ENCODE measurements at regions not wholly inside any gene's neighbourhood (a gene's known extent, or its start where the extent isn't known, plus 50 kb on each side); places are given as distances from the start of the nearest gene placed in this dataset.

- Mint-ChIP-seq H3K36me3 (no peaks in the 10 kb centered on the region), H3K9me3 (peaks cover 0 to 5% (median 0%) of the 10 kb centered on the region in 5 donors), H3K27me3 (no peaks in the 10 kb centered on the region), H3K4me1 (no peaks in the 10 kb centered on the region), H3K4me3 (no peak overlapping the region), H3K27ac (no peak overlapping the region)
- Histone ChIP-seq H3K4me1 (ENCODE audit: insufficient read depth, low read length) (no peaks in the 10 kb centered on the region), H3K4me3 (ENCODE audit: low read length) (no peak overlapping the region), H3K9me3 (ENCODE audit: low read length) (no peaks in the 10 kb centered on the region), H3K27ac (ENCODE audit: low read depth, low read length) (no peak overlapping the region), H3K27me3 (ENCODE audit: insufficient read depth, low read length, poor library complexity, severe bottlenecking) (no peaks in the 10 kb centered on the region), H3K36me3 (ENCODE audit: insufficient read depth, low read length) (no peaks in the 10 kb centered on the region)
- ChIA-PET CTCF (no interaction called here), POLR2A (no interaction called here)
- no peak for DNase-seq
These were observed 190.3 kb upstream of the PCSK2 start for GRCh38 chr20:17036541-17036940.

DNA sequence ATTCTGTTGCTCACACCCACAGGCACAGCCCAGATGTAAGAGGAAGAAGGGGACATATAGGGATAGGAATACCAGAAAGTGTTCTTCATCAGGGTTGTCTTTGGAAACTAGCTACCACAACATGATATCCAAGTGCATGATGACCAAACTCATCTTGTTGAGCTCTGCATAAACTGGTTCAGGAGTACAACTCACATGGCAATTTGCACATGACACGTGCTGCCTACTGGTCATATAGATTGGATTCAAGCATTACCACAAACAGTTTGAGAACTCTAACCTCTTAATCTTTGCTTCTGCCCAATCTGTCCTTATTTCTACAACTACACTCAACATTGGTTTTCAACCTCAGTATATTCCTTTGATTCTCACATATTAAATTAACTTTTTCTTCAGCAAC is 184.7 kb upstream of the PCSK2 start:
- Mint-ChIP-seq H3K4me3 (no peak overlapping the region), H3K36me3 (no peaks in the 10 kb centered on the region), H3K27ac (no peak overlapping the region), H3K4me1 (no peaks in the 10 kb centered on the region), H3K27me3 (no peaks in the 10 kb centered on the region), H3K9me3 (peaks cover 0 to 7% (median 0%) of the 10 kb centered on the region in 5 donors)
- H3K4me1 ChIP-seq (ENCODE audit: insufficient read depth, low read length), result no peaks in the 10 kb centered on the region
- no peaks in the 10 kb centered on the region for H3K27me3 ChIP-seq (ENCODE audit: insufficient read depth, low read length, poor library complexity, severe bottlenecking)
- no peak for DNase-seq
- ChIA-PET POLR2A (no interaction called here), CTCF (no interaction called here)
- H3K4me3 ChIP-seq (ENCODE audit: low read length), result no peak overlapping the region
- no peak overlapping the region for H3K27ac ChIP-seq (ENCODE audit: low read depth, low read length)
- no peaks in the 10 kb centered on the region for H3K36me3 ChIP-seq (ENCODE audit: insufficient read depth, low read length)
- H3K9me3 ChIP-seq (ENCODE audit: low read length), result no peaks in the 10 kb centered on the region

- H3K4me3 Mint-ChIP-seq, result no peak overlapping the region
- no peak overlapping the region for H3K4me3 ChIP-seq (ENCODE audit: low read length)
- H3K36me3 ChIP-seq (ENCODE audit: insufficient read depth, low read length), result no peaks in the 10 kb centered on the region
- DNase-seq, result no peak
- no peaks in the 10 kb centered on the region for H3K4me1 Mint-ChIP-seq
- ChIA-PET CTCF (no interaction called here), POLR2A (no interaction called here)
- H3K9me3 Mint-ChIP-seq, result peaks cover 0 to 9% (median 0%) of the 10 kb centered on the region in 5 donors
- H3K36me3 Mint-ChIP-seq, result no peaks in the 10 kb centered on the region
- no peaks in the 10 kb centered on the region for H3K27me3 ChIP-seq (ENCODE audit: insufficient read depth, low read length, poor library complexity, severe bottlenecking)
- no peaks in the 10 kb centered on the region for H3K4me1 ChIP-seq (ENCODE audit: insufficient read depth, low read length)
- no peaks in the 10 kb centered on the region for H3K9me3 ChIP-seq (ENCODE audit: low read length)
- H3K27ac ChIP-seq (ENCODE audit: low read depth, low read length), result no peak overlapping the region
- no peaks in the 10 kb centered on the region for H3K27me3 Mint-ChIP-seq
- H3K27ac Mint-ChIP-seq, result no peak overlapping the region
These were observed 183.5 kb upstream of the PCSK2 start for GRCh38 chr20:17043323-17043722.

- no peaks in the 10 kb centered on the region for H3K9me3 ChIP-seq (ENCODE audit: low read length)
- Mint-ChIP-seq H3K4me3 (no peak overlapping the region), H3K27ac (no peak overlapping the region), H3K36me3 (no peaks in the 10 kb centered on the region), H3K9me3 (peaks cover 0 to 9% (median 0%) of the 10 kb centered on the region in 5 donors), H3K4me1 (no peaks in the 10 kb centered on the region), H3K27me3 (no peaks in the 10 kb centered on the region)
- H3K4me3 ChIP-seq (ENCODE audit: low read length), result no peak overlapping the region
- H3K27me3 ChIP-seq (ENCODE audit: insufficient read depth, low read length, poor library complexity, severe bottlenecking), result no peaks in the 10 kb centered on the region
- CTCF ChIA-PET, result no interaction called here
- no peaks in the 10 kb centered on the region for H3K4me1 ChIP-seq (ENCODE audit: insufficient read depth, low read length)
- POLR2A ChIA-PET, result no interaction called here
- no peaks in the 10 kb centered on the region for H3K36me3 ChIP-seq (ENCODE audit: insufficient read depth, low read length)
- no peak for DNase-seq
- H3K27ac ChIP-seq (ENCODE audit: low read depth, low read length), result no peak overlapping the region
These were observed 181.9 kb upstream of the PCSK2 start for GRCh38 chr20:17044891-17045290.

DNA sequence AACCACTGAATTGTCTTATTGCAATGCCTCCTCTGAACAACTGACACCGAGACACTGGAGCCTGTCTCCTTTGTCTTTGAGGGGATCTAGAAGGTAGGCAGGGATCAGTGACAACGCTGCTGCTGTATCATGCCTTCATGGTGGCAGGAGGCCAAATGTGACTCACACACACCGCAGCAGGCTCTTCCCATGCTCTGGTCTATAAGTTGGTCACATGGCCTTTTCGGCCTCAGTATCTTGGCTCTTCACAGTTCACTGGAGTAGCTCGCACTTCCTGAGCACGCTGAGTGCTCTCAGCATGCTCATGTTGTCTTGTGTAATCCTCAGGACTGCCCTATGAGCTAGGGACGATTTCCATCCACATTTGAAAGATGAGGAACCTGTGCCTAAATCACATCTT is 167.4 kb upstream of the PCSK2 start:
- Histone ChIP-seq H3K27me3 (ENCODE audit: insufficient read depth, low read length, poor library complexity, severe bottlenecking) (no peaks in the 10 kb centered on the region), H3K36me3 (ENCODE audit: insufficient read depth, low read length) (no peaks in the 10 kb centered on the region), H3K9me3 (ENCODE audit: low read length) (no peaks in the 10 kb centered on the region), H3K27ac (ENCODE audit: low read depth, low read length) (no peak overlapping the region), H3K4me3 (ENCODE audit: low read length) (no peak overlapping the region), H3K4me1 (ENCODE audit: insufficient read depth, low read length) (no peaks in the 10 kb centered on the region)
- DNase-seq, result no peak
- POLR2A ChIA-PET, result no interaction called here
- H3K9me3 Mint-ChIP-seq, result peaks cover 4 to 13% (median 10%) of the 10 kb centered on the region in 5 donors
- H3K27ac Mint-ChIP-seq, result no peak overlapping the region
- no peak overlapping the region for H3K4me3 Mint-ChIP-seq
- CTCF ChIA-PET, result no interaction called here
- H3K36me3 Mint-ChIP-seq, result no peaks in the 10 kb centered on the region
- H3K27me3 Mint-ChIP-seq, result no peaks in the 10 kb centered on the region
- no peaks in the 10 kb centered on the region for H3K4me1 Mint-ChIP-seq

- Mint-ChIP-seq H3K27me3 (no peaks in the 10 kb centered on the region), H3K27ac (no peak overlapping the region), H3K9me3 (peaks cover 4 to 13% (median 11%) of the 10 kb centered on the region in 5 donors), H3K4me3 (no peak overlapping the region), H3K36me3 (no peaks in the 10 kb centered on the region), H3K4me1 (no peaks in the 10 kb centered on the region)
- ChIA-PET POLR2A (no interaction called here), CTCF (no interaction called here)
- H3K4me1 ChIP-seq (ENCODE audit: insufficient read depth, low read length), result no peaks in the 10 kb centered on the region
- H3K9me3 ChIP-seq (ENCODE audit: low read length), result no peaks in the 10 kb centered on the region
- no peak overlapping the region for H3K27ac ChIP-seq (ENCODE audit: low read depth, low read length)
- no peaks in the 10 kb centered on the region for H3K27me3 ChIP-seq (ENCODE audit: insufficient read depth, low read length, poor library complexity, severe bottlenecking)
- H3K4me3 ChIP-seq (ENCODE audit: low read length), result no peak overlapping the region
- no peaks in the 10 kb centered on the region for H3K36me3 ChIP-seq (ENCODE audit: insufficient read depth, low read length)
- no peak for DNase-seq
These were observed 165.1 kb upstream of the PCSK2 start for GRCh38 chr20:17061715-17062114.

GRCh38 chr20:17062712-17063111 is 164.1 kb upstream of the PCSK2 start:
- H3K27me3 Mint-ChIP-seq, result peaks cover 0 to 2% of the 10 kb centered on the region in 2 donors

DNA sequence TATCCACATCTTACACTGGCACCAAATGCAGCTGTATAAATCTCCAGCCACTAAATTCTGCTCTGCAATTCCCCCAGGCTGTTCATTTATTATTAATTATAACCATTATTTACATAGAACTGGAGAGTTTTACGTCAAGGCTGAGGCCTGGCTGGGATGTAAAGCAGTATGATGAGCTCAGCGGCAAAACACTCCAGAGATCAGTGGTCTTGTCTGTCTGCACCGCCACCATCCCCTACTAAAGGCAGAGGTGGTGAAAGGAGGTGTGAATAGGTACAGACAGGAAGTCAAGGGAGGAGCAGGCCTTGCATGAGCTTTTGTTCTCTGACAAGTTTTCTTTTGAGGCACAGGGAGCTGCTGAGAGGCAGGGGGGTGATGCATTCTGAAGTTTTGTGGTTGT is 159.9 kb upstream of the PCSK2 start:
- no peak overlapping the region for H3K4me3 ChIP-seq (ENCODE audit: low read length)
- Mint-ChIP-seq H3K36me3 (no peaks in the 10 kb centered on the region), H3K27ac (no peak overlapping the region), H3K9me3 (peaks cover 7 to 11% (median 10%) of the 10 kb centered on the region in 5 donors), H3K4me1 (no peaks in the 10 kb centered on the region), H3K4me3 (no peak overlapping the region), H3K27me3 (peaks cover 0 to 2% of the 10 kb centered on the region in 2 donors)
- H3K36me3 ChIP-seq (ENCODE audit: insufficient read depth, low read length), result no peaks in the 10 kb centered on the region
- ChIA-PET CTCF (no interaction called here), POLR2A (no interaction called here)
- H3K9me3 ChIP-seq (ENCODE audit: low read length), result no peaks in the 10 kb centered on the region
- no peaks in the 10 kb centered on the region for H3K27me3 ChIP-seq (ENCODE audit: insufficient read depth, low read length, poor library complexity, severe bottlenecking)
- no peak for DNase-seq
- H3K4me1 ChIP-seq (ENCODE audit: insufficient read depth, low read length), result no peaks in the 10 kb centered on the region
- H3K27ac ChIP-seq (ENCODE audit: low read depth, low read length), result no peak overlapping the region

More at GRCh38 chr20:17062712-17063111, 164.1 kb upstream of the PCSK2 start:
- Histone ChIP-seq H3K36me3 (ENCODE audit: insufficient read depth, low read length) (no peaks in the 10 kb centered on the region), H3K27me3 (ENCODE audit: insufficient read depth, low read length, poor library complexity, severe bottlenecking) (no peaks in the 10 kb centered on the region), H3K27ac (ENCODE audit: low read depth, low read length) (no peak overlapping the region), H3K4me3 (ENCODE audit: low read length) (no peak overlapping the region), H3K4me1 (ENCODE audit: insufficient read depth, low read length) (no peaks in the 10 kb centered on the region), H3K9me3 (ENCODE audit: low read length) (no peaks in the 10 kb centered on the region)
- CTCF ChIA-PET, result no interaction called here
- Mint-ChIP-seq H3K4me3 (no peak overlapping the region), H3K36me3 (no peaks in the 10 kb centered on the region), H3K9me3 (peaks cover 3 to 10% (median 5%) of the 10 kb centered on the region in 5 donors), H3K27ac (no peak overlapping the region), H3K4me1 (no peaks in the 10 kb centered on the region)
- DNase-seq, result no peak
- POLR2A ChIA-PET, result no interaction called here

GRCh38 chr20:17068084-17068711 is 158.6 kb upstream of the PCSK2 start:
- Mint-ChIP-seq H3K4me1 (no peaks in the 10 kb centered on the region), H3K27ac (no peak overlapping the region), H3K27me3 (peaks cover 0 to 2% of the 10 kb centered on the region in 2 donors), H3K9me3 (peaks cover 6 to 11% (median 10%) of the 10 kb centered on the region in 5 donors), H3K36me3 (no peaks in the 10 kb centered on the region), H3K4me3 (no peak overlapping the region)
- Histone ChIP-seq H3K27ac (ENCODE audit: low read depth, low read length) (no peak overlapping the region), H3K9me3 (ENCODE audit: low read length) (no peaks in the 10 kb centered on the region), H3K4me3 (ENCODE audit: low read length) (no peak overlapping the region), H3K36me3 (ENCODE audit: insufficient read depth, low read length) (no peaks in the 10 kb centered on the region), H3K27me3 (ENCODE audit: insufficient read depth, low read length, poor library complexity, severe bottlenecking) (no peaks in the 10 kb centered on the region), H3K4me1 (ENCODE audit: insufficient read depth, low read length) (no peaks in the 10 kb centered on the region)
- ChIA-PET POLR2A (no interaction called here), CTCF (no interaction called here)
- DNase-seq, result no peak

All from CD8-positive, alpha-beta memory T cell (primary cell).